AML-193 (cell line): ENCODE measurements at regions not wholly inside any gene's neighbourhood (a gene's known extent, or its start where the extent isn't known, plus 50 kb on each side); places are given as distances from the start of the nearest gene placed in this dataset.

Experiments
- DNase-seq, 2 experiments: peaks; one replicate each; lab custom pipeline; 2025; lab: John Stamatoyannopoulos, UW

DNA sequence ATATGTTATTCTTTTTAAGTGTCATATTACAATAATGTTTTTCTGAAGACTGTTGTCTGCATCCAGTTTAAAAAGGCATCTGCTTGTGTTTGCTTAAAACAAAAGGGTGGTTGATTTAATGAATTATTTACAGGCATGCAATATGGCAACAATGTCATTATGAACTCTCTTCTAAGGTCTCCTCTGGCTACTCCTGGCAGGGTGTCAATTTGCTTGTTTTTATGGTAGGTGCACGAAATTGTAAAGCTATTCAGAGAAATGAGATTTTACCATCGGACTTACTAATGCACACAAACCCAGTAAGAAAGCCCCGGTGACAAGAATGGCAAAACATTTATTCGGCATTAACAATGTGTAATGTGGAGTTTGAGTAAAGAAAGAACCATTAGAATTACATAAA lies 539.8 kb upstream of the ZNF608 start:
- DNase-seq, result no peak

DNA sequence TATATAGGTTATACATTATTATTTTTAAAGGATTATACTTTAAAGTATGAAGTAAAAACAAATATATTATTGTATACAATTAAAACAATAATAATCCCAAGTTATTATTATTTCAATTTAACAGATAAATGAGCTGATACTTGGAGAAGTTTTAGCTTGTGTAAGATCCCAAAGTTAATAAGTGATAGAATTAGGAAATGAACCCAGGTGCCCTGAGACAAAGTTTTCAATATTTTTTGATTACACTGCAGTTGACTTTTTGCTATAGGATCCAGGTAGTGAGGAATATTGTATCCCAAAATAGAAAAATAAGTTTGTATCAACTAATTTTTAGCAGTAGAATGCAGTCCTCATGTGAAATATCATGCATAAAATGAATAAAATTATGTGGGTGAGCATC lies 543.2 kb upstream of the ZNF608 start:
- no peak for DNase-seq

DNA sequence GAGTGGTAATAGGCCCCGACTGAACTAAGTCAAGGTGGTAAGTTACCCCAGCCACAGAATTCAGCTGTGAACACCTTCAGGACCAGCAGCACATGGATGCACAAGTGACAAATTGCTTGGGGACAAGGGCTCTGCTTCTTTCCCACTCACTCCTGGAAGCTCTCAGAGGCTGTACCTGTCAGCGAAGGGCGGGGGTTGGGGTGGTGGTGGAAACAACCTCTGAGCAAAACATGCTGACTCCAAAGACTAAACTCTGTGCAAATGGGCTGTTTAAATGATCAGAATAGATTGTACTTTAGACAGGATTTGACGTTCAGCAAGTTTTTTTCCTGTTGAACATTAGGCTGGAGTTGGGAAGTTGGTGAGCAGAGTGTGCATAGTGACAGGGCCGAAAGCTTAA lies 544.5 kb upstream of the ZNF608 start:
- no peak for DNase-seq

DNA sequence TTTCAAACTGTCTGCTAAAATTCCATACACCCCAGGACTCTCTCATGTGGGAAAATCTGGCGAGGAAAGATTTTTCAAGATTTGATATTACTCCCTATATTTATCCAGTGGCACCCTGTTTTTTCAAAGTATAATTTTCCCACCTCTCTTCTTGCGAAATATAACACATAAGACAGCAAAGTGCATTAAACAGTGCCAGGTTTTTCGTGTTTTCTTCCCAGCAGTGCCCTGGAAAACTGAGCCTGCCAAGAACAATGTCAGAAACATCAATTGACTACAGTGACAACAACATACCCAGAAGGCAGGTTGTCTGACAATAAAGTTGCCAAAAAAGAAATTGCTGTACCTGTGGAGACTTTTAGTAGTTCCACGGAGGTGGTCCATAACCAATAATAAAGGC lies 545.0 kb upstream of the ZNF608 start:
- DNase-seq, result no peak

DNA sequence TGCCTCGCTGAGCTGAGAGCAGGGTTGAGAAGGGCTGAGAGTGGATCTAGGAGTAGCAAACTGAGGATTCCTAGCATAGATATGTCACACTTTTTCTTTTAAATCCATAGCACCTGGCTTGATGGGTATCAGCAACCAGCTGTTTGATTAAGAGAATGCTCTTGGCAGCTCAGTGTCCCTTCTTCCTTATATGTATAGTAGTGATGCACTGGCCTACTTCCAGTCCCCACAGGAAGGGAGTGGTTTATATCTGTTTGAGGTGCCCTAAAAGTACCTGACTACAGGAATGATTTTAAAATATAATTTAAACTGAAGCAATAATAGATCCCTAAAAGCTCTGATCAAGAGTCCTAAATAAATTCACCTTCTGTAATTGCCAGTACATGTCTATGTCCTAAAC lies 546.8 kb upstream of the ZNF608 start:
- DNase-seq, result no peak

DNA sequence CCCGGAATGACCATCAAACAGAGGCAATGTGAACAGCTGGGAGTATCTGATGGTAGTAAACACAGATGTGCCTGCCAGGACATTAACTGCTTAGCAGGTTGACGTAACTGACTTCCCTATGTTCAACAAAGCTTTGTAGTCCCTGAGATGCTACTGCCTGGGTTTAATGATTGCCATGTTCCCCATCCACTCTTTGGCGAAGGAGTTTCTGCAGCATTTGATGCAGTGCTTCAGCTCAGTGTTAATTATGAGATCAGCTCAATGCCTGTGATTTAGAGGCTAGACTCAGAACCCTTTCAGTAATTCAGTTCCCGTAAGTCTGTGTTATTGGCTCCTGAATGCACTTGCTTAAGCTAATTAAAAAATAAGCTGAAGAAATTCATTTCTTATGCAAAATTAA lies 547.3 kb upstream of the ZNF608 start:
- DNase-seq, result no peak

DNA sequence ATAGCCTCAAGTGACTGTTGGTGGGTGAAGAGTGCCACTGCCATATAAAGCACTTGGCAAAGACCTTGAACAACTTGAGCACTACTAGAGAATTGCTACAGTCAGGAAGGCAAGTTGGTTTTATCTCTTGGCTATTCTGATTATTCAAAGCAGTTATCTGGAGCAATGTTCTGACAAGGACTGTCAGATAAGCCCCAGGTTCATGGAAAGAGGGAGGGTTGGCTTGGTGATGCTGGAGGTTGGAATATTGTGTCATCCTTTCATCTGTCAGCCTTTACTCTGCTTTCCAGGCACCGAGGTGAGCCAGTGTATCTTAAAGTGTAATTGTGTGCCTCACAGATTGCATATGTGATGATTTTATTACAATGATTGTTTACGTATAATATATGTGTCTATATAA lies 548.4 kb upstream of the ZNF608 start:
- no peak for DNase-seq

DNA sequence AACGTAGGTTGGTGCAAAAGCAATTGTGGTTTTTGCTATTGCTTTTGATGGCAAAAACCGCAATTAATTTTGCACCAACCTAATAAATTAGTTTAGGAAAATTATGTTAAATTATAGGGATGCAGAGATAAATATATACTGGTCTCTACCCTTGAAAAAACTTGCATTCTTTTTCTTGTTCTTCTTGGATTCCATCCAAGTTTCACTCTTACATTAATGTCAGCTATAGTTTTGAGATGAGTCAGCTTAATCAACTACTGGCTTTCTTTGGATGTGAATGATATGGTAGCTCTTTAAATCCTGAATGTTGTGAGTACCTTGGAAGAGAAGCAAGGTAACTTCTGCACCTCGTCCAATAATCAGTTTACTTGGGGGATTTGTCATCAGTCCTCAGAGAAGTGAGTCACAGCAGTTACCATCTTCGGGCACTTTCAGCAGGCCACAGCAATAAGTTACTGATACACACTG lies 549.0 kb upstream of the ZNF608 start:
- DNase-seq, result no peak

DNA sequence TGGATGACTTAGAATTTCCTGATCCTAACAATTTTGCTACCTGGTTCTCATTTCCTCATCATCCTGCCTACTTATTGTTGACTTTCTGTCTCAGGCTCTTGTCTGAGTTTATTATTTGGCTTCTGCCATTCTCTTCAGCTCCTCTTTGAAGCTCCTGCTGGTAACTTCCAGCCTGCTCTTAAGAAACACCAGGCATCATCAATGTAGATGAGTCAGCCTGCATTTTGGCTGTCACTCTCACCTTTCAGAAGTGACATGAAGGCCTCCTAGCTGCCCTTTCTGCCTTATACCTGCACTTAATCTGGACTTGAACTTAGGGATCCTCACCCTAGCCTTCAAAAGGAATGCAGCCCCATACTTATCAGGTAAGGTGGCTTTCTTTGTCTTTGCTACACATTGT lies 551.8 kb upstream of the ZNF608 start:
- no peak for DNase-seq

DNA sequence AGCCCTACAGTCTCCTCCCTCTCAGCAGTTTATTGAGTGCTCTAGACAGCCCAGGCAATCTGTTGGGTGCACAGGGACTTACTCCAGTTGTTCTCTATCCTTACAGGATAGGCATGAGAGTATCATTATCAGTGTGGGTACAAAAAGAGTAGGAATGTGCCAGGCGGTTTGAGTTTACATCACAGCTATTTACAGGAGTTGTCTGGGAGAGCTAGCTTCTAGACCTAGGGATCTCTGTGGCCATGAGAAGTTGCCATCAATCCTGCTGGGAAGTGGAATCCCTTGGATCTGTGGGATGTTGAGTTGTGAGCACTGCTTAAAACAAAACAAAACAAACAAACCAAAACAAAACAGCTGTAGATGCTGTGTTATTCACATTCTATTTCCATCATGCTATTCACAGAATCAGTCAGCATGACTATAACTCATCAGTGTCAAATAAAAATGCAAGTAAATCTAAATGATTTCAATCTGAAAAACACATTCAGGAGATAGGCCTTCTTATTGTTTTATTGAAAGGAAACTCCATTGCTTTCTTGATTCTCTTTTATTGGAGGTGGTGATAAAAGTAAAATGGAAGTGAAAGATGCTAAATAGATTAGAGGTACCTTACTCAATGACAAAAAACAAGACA lies 552.4 kb upstream of the ZNF608 start:
- DNase-seq, result no peak

DNA sequence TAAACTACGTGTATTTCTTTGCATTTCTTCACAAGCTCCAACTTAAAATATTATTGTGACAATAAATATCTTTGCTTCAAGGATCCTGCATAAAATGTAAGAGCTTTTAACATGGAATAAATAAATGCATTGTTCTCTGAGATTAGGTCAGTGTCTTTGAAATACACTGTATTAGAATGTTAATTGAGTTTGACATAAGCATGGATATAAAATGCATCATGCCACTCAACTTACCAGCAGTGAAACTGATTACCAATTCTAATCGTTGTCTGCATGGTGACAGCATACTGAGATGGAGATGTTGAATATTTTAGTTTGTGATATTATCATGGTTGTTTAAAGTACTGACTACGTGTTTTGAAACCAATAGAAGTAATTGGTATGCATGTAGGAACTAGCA lies 555.3 kb upstream of the ZNF608 start:
- no peak for DNase-seq

DNA sequence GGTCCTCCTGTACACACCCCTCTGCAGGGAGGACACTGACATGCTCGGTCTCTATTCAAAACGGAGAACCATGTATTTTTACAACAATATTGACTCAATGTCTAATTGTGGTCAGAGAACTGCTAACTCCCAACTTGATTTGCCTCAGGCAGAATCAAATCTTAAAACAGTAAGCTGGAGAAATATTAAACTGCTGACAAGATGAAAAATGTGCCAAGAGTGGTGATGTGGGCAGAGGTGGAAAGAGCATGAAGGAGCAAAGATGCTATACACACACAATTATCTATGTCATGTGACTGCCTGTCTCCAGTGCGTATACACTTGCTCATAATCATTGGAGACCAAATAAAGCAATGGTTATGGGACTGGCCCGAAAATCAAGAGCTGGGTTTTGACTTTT lies 556.1 kb upstream of the ZNF608 start:
- DNase-seq, result no peak

DNA sequence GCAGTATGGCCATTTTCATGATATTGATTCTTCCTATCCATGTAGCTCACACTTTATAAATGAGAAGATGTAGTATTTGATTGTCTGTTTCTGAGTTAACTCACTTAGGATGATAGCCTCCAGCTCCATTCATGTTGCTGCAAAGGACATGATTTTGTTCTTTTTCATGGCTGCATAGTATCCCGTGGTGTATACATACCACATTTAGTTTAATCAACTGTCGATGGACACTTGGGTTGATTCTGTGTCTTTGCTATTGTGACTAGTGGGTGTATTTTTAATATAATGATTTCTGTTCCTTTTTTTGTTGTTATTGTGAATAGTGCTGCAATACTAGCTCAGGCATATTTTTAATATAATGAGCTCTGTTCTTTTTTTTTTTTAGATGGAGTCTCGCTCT lies 560.3 kb upstream of the ZNF608 start:
- DNase-seq, result no peak

DNA sequence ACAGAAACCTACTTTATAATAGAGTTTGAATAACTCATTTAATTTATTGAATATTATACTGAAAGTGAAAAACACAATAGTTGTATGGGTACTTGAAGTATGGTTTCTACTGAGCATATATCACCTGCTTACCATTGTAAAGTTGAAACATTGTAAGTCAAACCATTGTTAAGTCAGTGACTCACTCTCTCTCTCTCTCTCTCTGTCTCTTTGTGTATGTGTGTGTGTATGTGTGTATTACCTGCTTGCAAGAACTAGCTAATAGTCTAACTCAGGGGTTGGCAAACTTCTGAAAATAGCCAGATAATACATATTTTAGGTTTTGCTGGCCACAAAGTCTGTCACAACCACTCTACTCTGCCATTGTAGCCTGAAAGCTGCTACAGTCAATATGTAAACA lies 564.3 kb upstream of the ZNF608 start:
- no peak for DNase-seq

DNA sequence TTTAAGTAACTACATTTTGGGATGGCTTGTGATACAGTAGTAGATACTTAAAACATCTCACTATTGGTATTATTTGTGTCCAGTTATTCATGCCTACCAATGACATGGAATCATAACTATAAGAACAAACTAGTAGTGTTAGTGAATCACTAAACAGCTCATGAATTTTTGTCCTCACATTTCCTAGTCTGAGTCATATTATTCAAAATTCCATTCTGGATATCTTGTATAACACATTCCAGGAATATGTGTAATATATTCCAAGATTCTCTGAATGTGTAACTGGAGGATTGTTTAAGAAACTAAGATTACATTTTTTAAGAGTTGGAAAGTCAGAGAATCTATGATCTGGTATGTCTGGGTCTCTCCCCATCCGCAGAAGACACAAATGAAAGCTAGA lies 565.3 kb upstream of the ZNF608 start:
- no peak for DNase-seq

DNA sequence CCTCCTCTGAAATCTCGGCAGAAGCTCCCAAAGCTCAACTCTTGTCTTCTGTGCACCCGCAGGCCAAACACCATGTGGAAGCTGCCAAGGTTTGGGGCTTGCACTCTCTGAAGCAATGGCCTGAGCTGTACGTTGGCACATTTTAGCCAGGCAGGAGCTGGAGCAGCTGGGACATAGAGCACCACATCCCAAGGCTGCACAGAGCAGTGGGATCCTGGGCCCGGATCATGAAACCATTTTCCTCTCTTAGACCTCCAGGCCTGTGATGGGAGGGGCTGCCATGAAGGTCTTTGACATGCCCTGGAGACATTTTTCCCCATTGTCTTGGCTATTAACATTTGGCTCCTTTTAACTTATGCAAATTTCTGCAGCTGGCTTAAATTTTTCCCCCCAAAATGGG lies 567.1 kb upstream of the ZNF608 start:
- no peak for DNase-seq

DNA sequence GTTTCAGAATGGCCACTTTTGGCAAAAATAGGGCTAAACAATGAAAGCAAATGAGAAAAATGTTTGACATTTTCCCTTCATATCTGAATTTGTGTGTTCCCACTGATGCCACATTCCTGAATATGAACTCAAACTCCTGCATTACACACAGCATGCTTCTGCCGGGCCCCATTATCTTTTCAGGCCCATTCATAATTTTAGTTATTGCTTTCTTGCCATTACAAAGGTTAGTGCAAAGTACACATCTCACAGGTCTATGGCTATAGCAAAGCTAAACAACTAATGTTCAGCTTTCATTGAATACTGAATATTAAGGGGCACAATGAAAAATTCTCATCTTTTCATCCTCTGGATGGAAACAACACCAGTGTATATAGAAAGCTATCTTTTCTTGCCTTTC lies 568.9 kb upstream of the ZNF608 start:
- no peak for DNase-seq

DNA sequence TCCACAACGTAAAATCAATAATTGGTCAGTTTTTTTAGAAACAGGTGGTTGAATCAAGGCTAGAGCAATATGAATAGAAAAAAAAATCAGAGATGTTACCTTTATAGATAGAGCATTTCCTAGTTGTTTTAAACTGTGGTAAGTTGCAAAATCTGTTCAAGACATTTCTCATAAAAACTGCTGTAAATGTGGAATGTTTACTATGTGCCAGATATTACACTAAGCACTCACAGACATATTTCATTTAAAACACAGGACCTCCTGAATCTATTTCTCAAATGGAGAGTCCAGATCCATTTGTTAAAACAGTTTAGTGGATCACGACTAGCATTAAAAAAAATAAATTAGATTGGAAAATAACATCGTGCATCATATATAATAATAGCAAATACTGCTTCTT lies 570.0 kb upstream of the ZNF608 start:
- DNase-seq, result no peak

DNA sequence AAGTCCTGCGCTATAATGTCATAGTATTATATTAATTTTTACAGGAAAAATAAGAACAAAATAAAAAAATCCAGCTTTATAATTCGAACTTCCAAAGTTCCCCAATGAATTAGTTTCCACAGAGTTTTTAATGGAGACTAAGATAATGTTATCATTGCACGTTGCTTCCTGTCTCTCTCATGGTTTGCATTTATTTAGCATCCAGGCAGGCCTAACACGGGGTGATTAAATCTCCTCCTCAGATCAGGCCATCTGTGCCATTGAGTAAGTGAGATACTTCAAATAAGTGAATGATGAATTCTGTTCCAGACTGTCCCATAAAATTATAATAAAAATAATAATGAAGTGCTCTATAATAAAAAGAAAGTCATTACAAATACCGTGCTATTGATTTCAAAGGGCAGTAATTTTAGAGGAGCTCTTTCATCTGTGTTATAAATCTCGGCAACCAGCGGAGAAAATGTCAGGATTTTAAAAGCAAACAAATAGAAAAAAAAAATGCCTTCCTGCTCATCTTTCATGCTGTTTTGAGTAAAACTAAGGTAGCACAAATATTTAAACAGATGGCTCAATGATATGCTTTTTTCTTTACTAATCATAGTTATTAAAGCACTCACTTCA lies 570.6 kb upstream of the ZNF608 start:
- DNase-seq, result no peak

DNA sequence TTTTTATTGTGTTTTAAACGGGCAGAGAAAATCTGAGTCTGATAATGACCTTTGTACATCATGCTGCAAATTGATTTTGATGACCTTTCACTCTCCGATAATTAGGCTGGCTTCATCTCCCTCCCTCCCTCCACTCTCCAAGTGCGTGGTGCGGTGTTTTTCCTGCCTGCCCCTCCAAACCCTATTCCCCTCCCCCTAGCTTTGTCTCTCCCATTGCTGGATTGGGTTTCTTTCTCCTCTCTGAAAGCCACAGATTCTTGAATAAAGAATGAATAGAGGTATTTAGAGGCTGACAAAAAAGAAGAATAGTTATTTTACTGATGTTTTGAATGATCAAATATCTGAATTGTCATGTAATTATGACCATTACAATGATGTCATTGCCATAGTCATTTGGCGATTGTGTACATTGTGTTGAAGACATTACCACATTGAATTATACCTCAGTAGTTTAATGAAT lies 571.1 kb upstream of the ZNF608 start:
- no peak for DNase-seq

DNA sequence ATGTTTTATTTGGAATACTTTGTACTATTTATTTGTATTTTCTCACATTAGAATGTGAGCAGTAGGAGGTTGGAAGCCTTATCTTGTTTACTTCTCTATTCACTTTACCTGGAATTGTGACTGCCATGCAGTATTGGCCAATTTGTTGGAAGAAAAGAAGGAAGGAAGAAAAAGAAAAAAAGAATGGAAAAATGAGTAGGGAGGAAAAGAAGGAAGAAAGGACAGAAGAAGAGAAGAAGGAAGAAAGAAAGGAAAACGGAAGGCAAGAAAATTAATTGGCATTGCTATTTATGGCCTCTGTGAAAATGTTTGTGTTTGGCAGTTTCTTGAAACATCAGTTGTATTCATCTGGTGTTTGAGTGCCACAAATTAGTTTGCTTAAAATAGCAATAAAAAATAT lies 575.2 kb upstream of the ZNF608 start:
- no peak for DNase-seq

DNA sequence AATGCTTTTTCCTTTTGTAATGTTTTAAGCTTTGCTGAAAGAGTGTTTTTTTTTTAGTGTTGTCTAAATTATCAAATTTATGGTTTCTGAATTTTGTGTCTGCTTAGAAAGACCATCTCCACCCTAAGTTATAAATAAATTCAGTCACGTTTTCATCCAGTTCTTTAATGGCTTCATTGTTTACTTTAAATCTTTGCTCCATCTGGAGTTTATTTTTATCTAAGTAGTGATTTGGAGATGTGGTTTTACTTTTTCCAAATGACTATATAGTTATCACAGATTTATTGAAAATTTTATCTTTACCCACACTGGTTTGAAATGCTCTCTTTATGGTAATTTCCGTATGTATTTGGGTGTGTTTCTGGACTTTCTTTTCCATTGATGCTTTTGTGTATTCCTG lies 577.2 kb upstream of the ZNF608 start:
- no peak for DNase-seq

DNA sequence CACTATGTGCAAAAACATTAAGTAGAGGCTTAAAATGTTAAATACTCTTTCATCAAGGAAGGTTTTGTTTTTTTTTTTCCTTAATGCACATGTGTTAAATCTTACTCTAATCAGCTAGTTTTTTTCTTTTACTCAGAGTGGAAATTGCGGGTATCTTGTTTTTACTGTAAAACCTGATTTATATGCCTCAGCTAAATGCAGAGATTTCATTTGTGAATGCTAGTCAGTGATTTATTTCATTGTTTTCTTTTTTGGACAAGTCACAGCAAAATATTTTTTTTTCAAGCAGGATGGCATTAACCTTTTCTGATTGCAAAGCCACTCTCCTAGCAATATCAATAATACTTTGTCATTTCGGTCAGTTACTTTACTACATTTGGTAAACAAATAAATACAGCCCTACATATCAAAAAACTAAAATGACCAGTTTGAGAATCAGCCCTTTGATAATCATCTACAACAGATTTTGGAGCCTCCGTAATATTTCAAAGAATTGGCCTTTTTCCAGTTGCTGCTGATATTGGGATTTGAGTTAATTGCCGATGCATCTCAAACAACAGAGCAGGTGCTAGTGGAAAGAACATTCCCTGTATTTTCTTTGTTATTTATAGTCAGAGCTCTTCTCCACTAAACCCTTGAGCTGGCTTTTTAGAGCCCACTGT lies 579.2 kb upstream of the ZNF608 start:
- DNase-seq, result no peak

DNA sequence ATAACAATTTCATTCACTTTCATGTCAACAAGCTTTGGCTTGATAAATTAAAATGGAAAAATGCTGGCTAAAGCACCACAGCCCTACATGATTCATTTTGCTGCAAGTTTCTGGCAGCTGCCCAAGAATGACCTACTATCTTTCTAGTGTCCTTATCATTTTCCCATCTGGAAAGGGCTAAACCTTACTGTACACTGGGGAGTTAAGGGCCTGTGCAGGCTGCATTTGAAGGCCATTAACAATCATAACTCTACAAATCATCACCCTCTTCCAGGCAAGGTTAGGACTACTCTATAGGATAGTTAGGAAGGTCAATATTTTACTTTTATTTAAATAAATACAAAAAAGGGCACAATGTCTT lies 579.7 kb upstream of the ZNF608 start:
- DNase-seq, result no peak
